CD4-positive, alpha-beta T cell treated with Interleukin-17A for 1 hour (primary cell): ENCODE measurements at regions not wholly inside any gene's neighbourhood (a gene's known extent, or its start where the extent isn't known, plus 50 kb on each side); places are given as distances from the start of the nearest gene placed in this dataset.
"Not testable (repeated sequence)": the region's sequence is repeated elsewhere in the genome, so short reads cannot be mapped to it uniquely, and the experiment has no call there.

Source experiments
- DNase-seq: peaks from one replicate; pipeline ENCODE4 v3.0.0-alpha.2; 2020

DNA sequence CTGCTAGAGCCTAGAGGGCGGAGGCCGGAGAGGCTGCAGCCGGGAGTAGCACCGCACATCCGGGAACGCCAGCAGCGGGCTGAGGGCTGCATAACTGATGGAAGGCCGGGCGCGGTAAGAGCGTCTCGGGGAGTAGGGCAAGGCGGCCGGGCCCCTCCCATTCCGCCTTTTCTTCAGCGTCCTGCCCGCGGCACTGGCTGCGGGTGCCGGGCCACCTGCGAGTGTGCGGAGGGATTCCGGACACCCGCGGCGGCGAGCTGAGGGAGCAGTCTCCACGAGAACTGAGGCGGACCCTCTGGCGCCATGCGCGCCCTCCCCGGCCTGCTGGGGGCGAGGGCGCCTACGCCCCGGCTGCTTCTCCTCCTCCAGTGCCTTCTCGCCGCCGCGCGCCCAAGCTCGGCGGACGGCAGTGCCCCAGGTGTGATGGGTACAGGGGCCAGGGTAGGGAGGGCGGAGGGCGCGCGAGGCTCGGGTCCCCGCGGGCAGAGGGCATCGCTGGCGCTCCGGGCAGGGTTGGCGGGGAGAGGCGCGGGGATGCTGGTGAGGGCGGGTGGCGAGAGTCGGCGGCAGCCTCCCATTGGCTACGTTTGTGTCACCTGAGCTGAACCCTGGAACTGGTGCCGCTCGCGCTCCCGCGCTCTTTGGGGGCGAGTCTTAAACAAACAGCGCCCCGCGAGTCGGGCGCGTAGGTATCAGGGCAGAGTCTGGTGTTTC is 334.4 kb downstream of the SRGAP2C start:
- peak; percentile 89 for DNase-seq

DNA sequence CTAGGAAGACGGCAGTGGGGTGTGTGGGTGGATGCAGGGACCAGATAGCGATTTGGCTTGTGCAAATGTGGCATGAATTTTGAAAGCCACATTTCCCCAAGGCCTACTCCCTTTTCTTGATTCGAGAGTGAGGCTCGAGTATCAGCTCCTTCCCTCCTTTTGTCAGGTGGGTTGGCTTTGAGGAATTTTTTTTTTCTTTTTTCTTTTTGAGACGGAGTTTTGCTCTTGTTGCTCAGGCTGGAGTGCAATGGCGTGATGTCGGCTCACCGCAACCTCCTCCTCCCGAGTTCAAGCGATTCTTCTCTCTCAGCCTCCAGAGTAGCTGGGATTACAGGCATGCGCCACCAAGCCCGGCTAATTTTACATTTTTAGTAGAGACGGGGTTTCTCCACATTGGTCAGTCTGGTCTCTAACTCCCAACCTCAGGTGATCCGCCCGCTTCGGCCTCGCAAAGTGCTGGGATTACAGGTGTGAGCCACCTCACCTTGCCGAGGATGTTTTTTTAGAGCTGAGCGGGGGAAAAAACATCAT is 335.0 kb downstream of the SRGAP2C start:
- not testable (repeated sequence) for DNase-seq

DNA sequence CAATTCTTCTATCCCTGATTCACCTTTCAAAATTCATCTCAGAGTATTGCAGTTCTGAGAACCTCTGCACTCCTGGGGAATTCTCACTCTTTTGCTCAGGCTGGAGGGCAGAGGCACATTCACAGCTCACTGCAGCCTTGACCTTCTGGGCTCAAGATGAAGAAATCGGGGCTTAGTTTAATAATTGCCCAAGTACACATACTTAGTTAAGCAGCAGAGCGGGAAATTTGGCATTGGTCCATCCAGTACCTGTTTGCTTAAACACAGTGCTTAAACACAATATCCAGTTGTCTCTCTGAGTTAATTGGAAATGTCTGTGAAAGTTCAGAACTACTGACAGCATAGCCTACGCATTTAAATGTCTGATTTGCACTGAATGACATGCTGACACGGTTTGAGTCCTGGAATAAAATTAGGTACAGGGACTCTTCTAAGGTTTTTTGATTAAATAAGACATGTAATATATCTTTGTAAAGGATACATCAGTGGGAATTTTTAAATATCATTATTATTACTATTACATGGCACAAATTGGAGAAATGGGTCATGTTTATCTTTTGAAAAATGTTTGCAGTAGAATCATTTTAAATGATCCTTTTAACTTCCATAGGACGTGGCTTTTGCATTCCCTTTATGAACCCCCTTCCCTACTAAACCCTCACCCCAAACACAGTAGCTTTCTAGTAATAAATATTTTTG is 337.4 kb downstream of the SRGAP2C start:
- DNase-seq = no peak

DNA sequence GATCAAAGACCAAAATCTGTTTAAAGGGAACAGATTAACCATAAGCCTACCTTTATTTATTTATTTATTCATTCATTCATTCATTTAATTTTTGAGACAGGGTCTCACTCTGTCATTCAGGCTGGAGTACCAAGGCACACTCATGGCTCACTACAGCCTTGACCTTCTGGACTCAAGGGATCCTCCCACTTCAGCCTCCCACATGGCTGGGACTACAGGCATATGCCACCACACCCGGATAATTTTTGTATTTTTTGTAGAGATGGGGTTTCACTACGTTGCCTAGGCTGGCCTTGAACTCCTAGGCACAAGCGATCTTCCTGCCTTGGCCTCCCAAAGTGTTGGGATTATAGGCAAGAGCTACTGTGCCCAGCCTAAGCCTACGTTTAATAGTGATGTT is 338.3 kb downstream of the SRGAP2C start:
- not testable (repeated sequence) for DNase-seq

DNA sequence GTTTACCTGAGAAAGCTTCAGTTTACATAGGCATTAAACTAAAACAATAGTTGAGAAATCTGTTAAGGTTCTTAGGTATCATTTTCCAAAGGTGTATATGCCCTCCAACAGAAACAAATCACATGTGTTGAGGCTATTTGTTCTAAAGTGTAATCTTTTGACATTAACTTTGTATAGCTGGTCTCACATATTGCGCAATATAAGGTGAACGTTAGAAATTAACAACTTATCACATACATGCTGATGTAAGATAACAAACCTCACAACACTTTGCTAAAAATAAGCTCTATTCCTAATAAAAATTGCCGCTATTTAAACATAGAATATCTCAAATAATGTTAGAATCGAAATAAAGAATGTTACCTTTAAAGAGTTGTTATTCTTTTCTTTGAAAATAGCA is 340.6 kb downstream of the SRGAP2C start:
- no peak for DNase-seq

DNA sequence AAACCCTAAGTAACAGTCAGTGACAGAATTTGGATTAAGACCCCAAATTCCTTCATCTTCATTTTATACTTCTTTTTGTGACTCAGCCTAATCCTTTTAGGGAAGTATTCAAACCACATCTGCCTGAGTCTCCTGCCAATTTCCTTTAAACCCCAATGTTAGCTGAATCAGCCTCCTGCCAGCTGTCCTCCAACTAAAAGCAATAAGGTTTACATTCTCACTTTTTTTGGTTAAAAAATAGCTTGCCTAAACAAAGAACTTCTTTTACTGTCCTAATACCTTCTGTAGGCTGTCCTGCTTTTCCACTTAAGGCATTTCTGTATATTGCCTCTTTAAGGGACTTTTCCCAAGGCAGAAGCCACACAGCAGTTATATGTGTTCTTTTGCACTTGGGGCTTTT is 344.2 kb downstream of the SRGAP2C start:
- DNase-seq = not testable (repeated sequence)

DNA sequence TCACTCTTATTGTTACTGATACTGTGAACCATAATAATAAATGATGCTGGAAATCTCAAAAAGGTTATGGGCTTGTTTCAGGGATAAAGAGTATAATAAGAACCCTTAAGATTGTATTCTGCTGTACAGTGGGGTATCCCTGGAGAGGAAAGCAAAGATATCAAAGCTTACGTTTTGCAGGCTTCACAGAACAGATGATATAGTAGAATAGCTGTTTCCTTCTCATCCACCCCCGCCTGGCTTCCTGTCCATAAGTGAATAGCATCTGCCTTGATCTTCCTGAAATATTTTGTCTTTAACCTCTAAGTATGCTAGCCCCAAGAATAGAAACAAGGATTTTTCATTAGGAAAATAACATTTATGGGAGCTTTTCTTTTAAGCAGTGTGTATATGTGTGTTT is 345.3 kb downstream of the SRGAP2C start:
- DNase-seq = not testable (repeated sequence)

DNA sequence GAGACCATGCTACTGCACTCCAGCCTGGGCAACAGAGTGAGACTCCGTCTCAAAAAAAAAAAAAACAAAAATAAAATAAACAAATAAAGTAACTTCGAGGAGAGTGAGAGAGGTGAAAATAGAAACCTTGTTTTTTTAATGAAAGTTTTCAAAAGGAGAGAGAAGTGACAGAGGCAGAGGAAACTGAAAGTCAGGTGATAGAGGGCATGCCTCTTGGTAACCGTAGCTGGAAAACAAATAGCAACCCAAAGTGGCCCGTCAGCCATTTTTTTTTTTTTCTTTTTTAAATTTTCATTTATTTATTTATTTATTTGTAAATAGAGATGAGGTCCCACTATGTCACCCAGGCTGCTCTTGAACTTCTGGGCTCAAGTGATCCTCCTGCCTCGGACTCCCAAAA is 347.0 kb downstream of the SRGAP2C start:
- peak; percentile 12 for DNase-seq

DNA sequence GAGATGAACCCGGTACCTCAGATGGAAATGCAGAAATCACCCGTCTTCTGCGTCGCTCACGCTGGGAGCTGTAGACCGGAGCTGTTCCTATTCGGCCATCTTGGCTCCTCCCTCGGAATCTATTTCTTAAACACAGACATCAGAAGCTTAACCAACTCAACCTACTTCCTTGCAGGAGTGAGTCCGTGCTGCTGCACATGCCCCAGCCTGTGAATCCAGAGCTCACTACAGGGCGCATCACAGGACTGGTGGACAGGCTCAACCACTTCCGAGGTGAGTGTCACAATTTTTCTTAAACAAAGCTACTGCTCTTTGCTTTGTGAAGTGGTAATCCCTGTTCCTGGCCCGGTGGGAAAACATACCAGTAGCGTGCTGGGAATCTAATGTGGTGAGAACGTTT is 353.4 kb downstream of the SRGAP2C start:
- not testable (repeated sequence) for DNase-seq

DNA sequence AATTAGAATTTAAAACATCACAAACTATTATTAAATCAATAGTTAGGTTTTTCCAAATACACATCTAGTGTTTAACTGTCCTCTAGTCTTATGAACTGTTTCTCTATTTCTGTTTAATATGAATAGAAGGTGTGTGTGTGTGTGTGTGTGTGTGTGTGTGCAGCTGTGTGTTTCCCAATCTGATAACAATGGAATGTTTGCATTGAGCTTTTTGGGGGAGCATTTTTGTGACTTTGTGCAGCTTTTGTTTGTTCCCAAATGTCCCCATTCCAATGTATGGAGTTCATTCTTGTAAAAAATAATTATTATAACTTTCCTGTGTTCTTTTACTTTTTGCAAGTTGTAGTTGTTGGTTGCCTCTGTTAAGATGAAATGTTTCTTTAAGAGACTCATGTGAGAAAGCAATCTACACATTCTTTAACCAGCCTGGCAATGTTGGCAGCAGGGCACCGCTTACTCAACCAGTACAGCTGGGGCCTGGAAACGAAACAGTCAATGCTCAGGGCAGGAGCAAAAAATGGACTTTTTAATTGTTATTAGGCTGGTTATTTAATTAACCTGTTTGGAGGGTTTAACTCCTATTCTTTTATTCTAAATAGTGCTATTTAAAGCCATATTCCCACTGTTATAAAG is 354.3 kb downstream of the SRGAP2C start:
- no peak for DNase-seq

DNA sequence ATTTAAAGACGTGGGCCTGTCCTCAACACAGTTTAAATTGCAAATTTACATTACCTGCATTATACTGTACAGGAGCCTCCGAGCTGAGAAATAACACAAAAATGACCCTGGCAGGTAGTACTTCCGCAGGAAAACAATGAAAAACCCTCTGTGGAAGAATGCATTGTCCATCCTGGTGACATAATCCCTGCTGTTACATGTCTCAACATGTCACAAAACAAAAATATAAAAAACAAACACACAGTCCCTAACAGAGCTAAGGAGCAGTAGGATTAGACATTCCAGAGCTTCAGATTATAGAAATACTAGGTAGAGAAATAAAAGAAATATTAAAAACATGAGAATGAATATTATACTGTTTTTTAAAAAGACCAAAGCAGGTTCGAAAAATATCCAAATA is 359.2 kb downstream of the SRGAP2C start:
- DNase-seq = not testable (repeated sequence)

DNA sequence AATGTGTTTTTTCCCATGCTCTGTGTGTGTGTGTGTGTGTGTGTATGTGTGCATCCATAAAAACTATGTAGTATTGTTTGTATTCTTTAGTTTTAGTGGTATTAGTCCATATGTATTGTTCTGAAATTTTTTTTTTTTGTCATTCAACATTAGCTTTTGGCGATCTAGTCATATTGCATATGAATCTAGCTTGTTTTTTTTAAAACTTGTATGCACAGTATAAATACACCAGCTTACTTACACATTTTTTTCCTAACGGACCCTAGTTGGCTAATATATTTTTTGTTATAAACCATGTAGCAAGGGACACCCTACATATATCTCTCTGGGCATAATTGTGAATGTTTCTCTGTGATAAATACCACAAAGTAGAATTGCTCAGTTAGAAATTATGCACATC is 359.7 kb downstream of the SRGAP2C start:
- DNase-seq = no peak

DNA sequence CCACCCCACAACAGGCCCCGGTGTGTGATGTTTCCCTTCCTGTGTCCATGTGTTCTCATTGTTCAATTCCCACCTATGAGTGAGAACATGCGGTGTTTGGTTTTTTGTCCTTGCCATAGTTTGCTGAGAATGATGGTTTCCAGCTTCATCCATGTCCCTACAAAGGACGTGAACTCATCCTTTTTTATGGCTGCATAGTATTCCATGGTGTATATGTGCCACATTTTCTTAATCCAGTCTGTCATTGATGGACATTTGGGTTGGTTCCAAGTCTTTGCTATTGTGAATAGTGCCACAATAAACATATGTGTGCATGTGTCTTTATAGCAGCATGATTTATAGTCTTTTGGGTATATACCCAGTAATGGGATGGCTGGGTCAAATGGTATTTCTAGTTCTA is 361.1 kb downstream of the SRGAP2C start:
- not testable (repeated sequence) for DNase-seq

DNA sequence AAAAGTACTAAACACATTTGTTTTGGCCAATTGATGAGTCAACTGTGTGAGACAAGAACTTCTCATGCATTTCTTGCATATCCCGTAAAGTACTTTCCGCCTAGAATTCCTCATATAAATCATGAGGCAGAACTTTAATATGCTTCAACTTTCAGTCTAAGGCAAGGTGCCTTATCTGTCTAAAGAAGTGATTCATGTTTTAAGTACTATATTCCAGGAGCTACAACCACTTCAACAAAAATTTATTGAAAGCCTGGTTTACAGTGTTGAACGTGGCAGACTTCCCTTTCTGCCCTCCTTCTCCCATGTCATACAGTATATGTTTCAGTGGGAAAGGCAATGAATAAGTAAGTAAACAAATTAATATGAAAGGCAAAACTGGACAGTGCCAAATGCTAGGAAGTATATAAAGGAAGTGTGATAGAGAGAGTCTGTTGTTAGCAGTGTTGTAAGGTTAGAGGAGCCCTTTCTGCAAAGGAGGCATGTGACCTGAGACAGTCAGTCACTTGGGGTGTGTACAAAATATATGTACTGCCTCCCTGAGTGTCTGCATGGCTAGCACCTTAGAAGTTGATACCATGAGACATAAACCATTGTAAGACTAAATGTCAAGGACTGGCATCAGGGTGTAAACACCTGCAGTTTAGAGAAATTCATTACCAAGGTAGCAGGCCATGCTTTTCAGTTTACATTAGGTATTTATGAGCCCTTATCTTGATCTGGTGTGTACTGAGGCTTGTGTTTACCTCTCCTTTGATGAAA is 362.2 kb downstream of the SRGAP2C start:
- peak; percentile 14 for DNase-seq

DNA sequence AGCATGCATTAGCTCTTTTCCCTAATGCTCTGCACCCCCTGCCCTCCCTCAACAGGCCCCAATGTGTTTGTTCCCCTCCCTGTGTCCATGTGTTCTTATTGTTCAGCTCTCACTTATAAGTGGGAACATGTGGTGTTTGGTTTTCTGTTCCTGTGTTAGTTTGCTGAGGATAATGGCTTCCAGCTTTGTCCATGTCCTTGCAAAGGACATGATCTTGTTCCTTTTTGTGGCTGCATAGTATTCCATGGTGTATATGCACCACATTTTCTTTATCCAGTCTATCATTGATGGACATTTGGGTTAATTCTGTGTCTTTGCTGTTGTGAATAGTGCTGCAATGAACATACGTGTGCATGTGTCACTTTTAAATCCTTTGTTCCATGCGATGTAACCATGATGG is 363.0 kb downstream of the SRGAP2C start:
- DNase-seq = not testable (repeated sequence)

DNA sequence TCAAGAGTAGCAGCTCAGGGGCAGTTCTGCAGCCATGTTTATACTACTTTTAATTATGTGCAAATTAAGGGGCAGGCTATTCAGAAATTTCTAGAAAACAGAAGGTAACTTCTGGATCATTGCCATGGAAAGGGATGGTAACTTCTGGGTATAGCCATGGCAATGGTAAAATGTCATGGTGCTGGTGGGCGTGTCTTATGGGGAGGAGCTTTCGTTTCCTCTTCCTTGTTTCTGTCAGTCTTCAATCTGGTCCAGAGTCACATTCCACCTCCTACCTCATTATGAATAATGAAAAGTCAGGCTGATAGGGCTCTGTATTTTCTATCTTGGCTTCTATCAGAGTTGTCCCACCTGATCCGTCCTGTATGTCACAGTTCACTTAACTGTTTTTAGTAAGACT is 366.0 kb downstream of the SRGAP2C start:
- not testable (repeated sequence) for DNase-seq

DNA sequence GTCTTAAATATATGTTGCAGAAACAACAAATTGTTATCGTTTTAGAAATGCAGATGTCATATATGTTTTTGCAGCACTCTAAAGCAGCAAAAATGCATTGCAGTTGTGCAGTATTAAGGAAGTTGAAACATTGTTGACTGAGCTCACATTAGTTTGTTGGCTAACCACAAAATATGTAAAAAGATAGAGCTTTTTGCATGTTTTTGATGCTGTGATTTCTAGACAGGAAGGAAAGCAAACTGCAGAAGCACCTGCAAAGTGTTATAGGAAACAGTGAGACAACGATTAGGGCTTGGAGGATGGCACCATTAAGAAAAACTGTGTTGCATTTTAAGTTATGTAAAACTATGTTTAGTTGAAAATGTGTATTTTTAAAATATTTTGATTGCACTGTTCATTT is 366.7 kb downstream of the SRGAP2C start:
- DNase-seq = peak; percentile 67

DNA sequence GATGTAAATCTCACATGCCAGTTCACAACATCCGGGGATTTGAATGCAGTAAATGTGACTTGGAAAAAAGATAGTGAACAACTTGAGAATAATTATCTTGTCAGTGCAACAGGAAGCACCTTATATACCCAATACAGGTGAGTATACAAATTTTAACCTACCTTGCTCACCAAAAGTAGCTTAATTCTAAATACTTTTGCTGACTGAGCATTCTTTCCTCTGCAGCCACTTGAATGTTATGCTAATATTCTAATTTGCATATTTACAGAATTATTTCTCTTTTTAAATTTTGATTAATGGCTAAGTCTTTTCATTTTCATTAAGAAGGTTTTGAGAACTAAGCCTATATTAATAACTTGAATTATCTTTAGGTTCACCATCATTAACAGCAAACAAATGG is 371.8 kb downstream of the SRGAP2C start:
- DNase-seq = not testable (repeated sequence)

DNA sequence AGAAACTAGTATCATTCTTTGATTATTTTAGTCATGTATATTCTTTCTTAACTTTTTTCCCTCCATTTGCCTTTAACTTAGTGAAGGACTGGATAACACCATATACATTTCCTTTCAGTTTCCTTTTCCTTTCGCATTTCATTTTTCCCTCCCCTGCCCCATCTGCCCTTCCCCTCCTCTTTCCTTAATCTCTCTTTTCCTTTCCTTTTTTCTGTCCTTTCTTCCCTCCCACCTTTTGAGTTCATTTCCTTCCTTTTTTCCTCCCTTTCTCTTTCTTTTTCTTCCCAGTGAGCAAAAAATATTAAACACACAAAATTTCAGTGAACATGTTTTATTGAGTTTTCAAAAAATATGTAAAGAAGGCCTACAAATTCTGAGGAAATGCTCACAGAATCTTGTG is 373.3 kb downstream of the SRGAP2C start:
- not testable (repeated sequence) for DNase-seq

DNA sequence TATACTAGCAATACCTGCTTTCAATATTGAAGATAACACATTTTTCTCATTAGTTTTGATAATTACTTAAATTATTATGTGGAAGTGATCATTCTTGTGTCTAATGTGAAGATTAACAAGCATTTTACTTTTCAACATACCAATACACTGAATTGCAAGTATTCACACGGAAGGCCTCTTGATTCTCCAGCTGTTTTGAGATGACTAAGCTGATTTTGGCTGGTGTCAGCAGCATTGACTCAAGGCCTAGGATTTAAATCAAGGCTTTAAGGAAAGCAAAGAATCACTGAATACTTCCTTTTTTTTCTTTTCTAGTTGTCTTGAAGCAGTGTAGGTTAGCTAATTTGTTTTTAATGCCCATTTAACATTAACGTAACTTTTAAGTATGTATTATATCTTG is 373.7 kb downstream of the SRGAP2C start:
- no peak for DNase-seq

DNA sequence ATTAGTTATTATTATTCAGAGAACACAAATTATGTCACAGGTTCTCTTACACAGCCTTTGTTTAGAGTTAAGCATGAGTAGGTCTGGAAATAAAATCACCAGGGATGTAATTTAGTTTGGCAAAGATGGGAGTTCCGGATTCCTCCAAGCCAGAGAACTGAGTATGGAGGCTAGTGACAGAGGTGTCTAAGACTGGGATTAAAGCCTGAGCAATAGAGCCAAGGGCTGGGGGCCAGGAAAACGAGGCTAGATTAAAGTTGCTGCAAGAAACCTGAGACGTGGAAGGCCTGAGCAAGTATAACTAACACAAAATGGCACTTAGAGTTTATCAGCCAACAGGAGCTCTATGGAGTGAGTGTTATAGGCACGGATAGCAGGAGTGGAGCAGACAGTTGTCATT is 381.6 kb downstream of the SRGAP2C start:
- no peak for DNase-seq

DNA sequence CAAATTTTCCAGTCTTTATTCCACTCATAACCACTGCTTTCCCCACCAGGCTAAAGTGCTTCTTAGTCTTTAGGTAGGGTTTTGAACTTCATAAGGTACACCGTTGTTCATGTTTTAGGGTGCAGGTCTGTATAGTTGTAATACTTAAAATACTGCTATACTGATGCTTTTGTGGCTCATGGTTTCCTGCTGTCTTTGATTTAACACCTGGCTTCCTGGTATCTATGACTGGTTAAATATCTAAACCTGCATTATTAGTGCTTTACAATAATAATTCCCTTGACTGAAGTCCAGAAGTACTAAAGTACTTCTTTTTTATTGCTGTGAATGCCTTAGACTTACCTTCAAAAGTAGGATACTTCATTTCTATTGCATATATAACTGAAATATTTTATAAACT is 384.7 kb downstream of the SRGAP2C start:
- no peak for DNase-seq

DNA sequence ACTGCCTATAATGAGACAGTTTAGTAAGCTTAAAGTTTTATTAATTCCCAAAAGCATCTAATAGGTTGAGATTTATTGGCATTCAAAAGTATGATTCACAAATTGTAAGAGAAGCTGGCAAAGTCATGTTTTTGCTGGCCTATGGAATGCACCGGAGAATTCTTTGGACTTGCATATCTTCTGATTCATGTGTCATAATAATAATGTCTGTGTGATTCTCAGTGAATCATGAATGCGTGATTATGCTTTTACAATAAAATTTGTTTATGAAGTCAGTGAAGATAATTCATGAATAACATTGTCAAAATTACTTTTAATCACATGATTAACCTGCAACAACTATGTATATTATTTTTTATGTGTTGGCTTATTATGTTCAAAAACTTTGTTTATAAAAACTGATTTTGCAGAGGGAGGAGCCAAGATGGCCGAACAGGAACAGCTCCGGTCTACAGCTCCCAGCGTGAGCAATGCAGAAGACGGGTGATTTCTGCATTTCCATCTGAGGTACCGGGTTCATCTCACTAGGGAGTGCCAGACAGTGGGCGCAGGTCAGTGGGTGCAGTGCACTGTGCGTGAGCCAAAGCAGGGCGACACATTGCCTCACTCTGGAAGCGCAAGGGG is 389.2 kb downstream of the SRGAP2C start:
- DNase-seq = not testable (repeated sequence)
